WTC11 (cell line): ENCODE measurements at regions not wholly inside any gene's neighbourhood (a gene's known extent, or its start where the extent isn't known, plus 50 kb on each side); places are given as distances from the start of the nearest gene placed in this dataset.

Source experiments
- AR ChIP-seq: fragments of 250-450 bp; sonication (Bioruptor Pico); IDR thresholded peaks from 2 replicates; pipeline ENCODE4 v1.9.0; 2021; ENCODE audit warnings: mild to moderate bottlenecking
- CREB1 ChIP-seq: sonication (generic); formaldehyde crosslinking; IDR thresholded peaks from 2 replicates; pipeline ENCODE4 v1.8.0; 2023; ENCODE audit warnings: mild to moderate bottlenecking, missing genetic modification reagents
- CTCF ChIP-seq: fragments of 200-600 bp; IDR thresholded peaks from 2 replicates; pipeline ENCODE4 v1.8.0; 2022; ENCODE audit warnings: antibody characterized with exemption
- IRF2 ChIP-seq: sonication (generic); formaldehyde crosslinking; IDR thresholded peaks from 2 replicates; pipeline ENCODE4 v1.8.0; 2022; ENCODE audit warnings: low read depth, missing genetic modification reagents, borderline replicate concordance
- NFYB ChIP-seq: sonication (generic); formaldehyde crosslinking; conservative IDR thresholded peaks from 2 replicates; pipeline ENCODE4 v1.8.0; 2022; ENCODE audit warnings: low read depth, missing genetic modification reagents
- SOX15 ChIP-seq: fragments of 250-450 bp; sonication (Bioruptor Pico); IDR thresholded peaks from 2 replicates; pipeline ENCODE4 v1.9.0; 2021; ENCODE audit warnings: mild to moderate bottlenecking
- TF ChIP-seq, protein P1 (sequence below): sonication (generic); formaldehyde crosslinking; IDR thresholded peaks from 2 replicates; pipeline ENCODE4 v1.8.1; 2023; ENCODE audit warnings: mild to moderate bottlenecking, missing genetic modification reagents, moderate library complexity

- TF ChIP-seq CTCF, result no peak
- TF ChIP-seq, protein P1, sequence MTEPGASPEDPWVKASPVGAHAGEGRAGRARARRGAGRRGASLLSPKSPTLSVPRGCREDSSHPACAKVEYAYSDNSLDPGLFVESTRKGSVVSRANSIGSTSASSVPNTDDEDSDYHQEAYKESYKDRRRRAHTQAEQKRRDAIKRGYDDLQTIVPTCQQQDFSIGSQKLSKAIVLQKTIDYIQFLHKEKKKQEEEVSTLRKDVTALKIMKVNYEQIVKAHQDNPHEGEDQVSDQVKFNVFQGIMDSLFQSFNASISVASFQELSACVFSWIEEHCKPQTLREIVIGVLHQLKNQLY (CRISPR knock-in tag), result no peak
- TF ChIP-seq NFYB (CRISPR knock-in tag), result no peak
- no peak for TF ChIP-seq AR (CRISPR knock-in tag)
- no peak for TF ChIP-seq IRF2 (CRISPR knock-in tag)
- TF ChIP-seq SOX15, result no peak
- TF ChIP-seq CREB1 (CRISPR knock-in tag), result no peak
Observed at GRCh38 chr14:26385310-26385709, 212.5 kb downstream of the NOVA1 start.
